Suprapubic skin (tissue), 4 donors: ENCODE measurements at regions not wholly inside any gene's neighbourhood (a gene's known extent, or its start where the extent isn't known, plus 50 kb on each side); places are given as distances from the start of the nearest gene placed in this dataset.

Experiments used
- CTCF ChIP-seq, 2 donors: fragments of 200-600 bp in 1 of 2; fragments of 450-650 bp in 1 of 2; sonication (generic) in 1 of 2; IDR thresholded peaks; one replicate each; pipeline ENCODE4 v1.5.1; 2016 to 2019; ENCODE audit warnings: antibody characterized with exemption in 2 of 2, mild to moderate bottlenecking in 1 of 2, moderate library complexity in 1 of 2
- EP300 ChIP-seq: sonication (generic); formaldehyde crosslinking; IDR thresholded peaks from one replicate; pipeline ENCODE4 v1.6.1; 2017; ENCODE audit warnings: antibody characterized with exemption
- POLR2A ChIP-seq, 2 donors: fragments of 450-650 bp; IDR thresholded peaks; one replicate each; pipeline ENCODE4 v1.6.1; 2017; ENCODE audit warnings: antibody characterized with exemption in 2 of 2, mild to moderate bottlenecking in 2 of 2, moderate library complexity in 2 of 2
- POLR2AphosphoS5 ChIP-seq, 3 donors: sonication (generic); formaldehyde crosslinking; IDR thresholded peaks; one replicate each; pipeline ENCODE4 v1.6.1; 2017; ENCODE audit warnings: antibody characterized with exemption in 3 of 3

GRCh38 chr9:16345902-16346301, 524.6 kb downstream of the BNC2 start:
- no peak for TF ChIP-seq POLR2AphosphoS5 (IDR thresholded peaks at IDR 0.05)
- TF ChIP-seq CTCF (IDR thresholded peaks at IDR 0.05), result no peak
- no peak for TF ChIP-seq POLR2A (IDR thresholded peaks at IDR 0.05)
- no peak for TF ChIP-seq EP300
